ENCODE measurements at regions not wholly inside any gene's neighbourhood (a gene's known extent, or its start where the extent isn't known, plus 50 kb on each side); places are given as distances from the start of the nearest gene placed in this dataset.

GRCh38 chr2:67977464-67977863, 85.3 kb downstream of the C1D start:
- 89% methylated on average over 1 of the region's 1 CpG for WGBS (ENCODE audit: insufficient coverage)
- Mint-ChIP-seq H3K4me1 (peaks cover 0 to 3% of the 10 kb centered on the region in 2 donors), H3K36me3 (no peaks in the 10 kb centered on the region), H3K4me3 (no peak overlapping the region), H3K27me3 (ENCODE audit: low read depth in 2 of 2) (peaks cover 10 to 12% of the 10 kb centered on the region in 2 donors), H3K27ac (no peak overlapping the region), H3K9me3 (no peaks in the 10 kb centered on the region)
- Histone ChIP-seq H3K4me3 (ENCODE audit: low read length) (no peak overlapping the region), H3K27ac (ENCODE audit: low read length) (no peak overlapping the region), H3K4me1 (ENCODE audit: control insufficient read depth, insufficient read depth, low read length) (no peaks in the 10 kb centered on the region), H3K27me3 (ENCODE audit: control insufficient read depth, insufficient read depth, low read length) (no peaks in the 10 kb centered on the region), H3K9me3 (ENCODE audit: control insufficient read depth, insufficient read depth, low read length) (no peaks in the 10 kb centered on the region), H3K36me3 (ENCODE audit: control insufficient read depth, insufficient read depth, low read length) (no peaks in the 10 kb centered on the region)
- DNase-seq (no peak), ATAC-seq (no peak)
- TF ChIP-seq CTCF (IDR thresholded peaks at IDR 0.05) = no peak
- intact Hi-C loops (cut with micrococcal nuclease) = no loop called here

GRCh38 chr2:67982956-67983355, 79.8 kb downstream of the C1D start:
- no peak for TF ChIP-seq CTCF (IDR thresholded peaks at IDR 0.05)
- ATAC-seq = no peak
- Histone ChIP-seq H3K27ac (ENCODE audit: low read length) (no peak overlapping the region), H3K9me3 (ENCODE audit: control insufficient read depth, insufficient read depth, low read length) (no peaks in the 10 kb centered on the region), H3K27me3 (ENCODE audit: control insufficient read depth, insufficient read depth, low read length) (no peaks in the 10 kb centered on the region), H3K4me1 (ENCODE audit: control insufficient read depth, insufficient read depth, low read length) (no peaks in the 10 kb centered on the region), H3K4me3 (ENCODE audit: low read length) (no peak overlapping the region), H3K36me3 (ENCODE audit: control insufficient read depth, insufficient read depth, low read length) (no peaks in the 10 kb centered on the region)
- no peak overlapping the region for H3K4me3 Mint-ChIP-seq
- H3K36me3 Mint-ChIP-seq = no peaks in the 10 kb centered on the region
- intact Hi-C loops (cut with micrococcal nuclease) = no loop called here
- H3K27ac Mint-ChIP-seq = no peak overlapping the region
- H3K27me3 Mint-ChIP-seq (ENCODE audit: low read depth in 2 of 2) = peaks cover 12 to 13% of the 10 kb centered on the region in 2 donors
- DNase-seq = no peak
- no peaks in the 10 kb centered on the region for H3K9me3 Mint-ChIP-seq
- H3K4me1 Mint-ChIP-seq = no peaks in the 10 kb centered on the region

DNA sequence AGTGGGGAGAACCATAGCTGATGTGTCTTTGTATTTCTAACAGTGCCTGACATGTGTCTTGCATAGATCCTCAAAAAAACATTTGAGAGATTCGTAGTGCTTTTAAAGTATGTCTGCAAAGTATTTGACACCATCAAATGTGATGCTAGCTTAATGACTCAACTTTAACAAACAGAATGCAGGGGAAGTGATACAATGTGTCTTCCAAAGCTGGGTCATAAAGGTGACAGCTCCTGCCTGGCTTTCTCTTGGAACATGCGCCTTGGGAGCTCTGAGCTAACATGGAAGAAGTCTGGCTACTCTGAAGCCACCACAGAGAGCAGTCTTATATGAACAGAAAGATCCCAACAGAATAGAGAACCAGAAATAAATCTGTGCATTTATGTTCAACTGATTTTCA, 78.2 kb downstream of the C1D start:
- ATAC-seq (no peak), DNase-seq (no peak)
- H3K27ac ChIP-seq (ENCODE audit: low read length) = no peak overlapping the region
- no peaks in the 10 kb centered on the region for H3K9me3 Mint-ChIP-seq
- H3K4me3 Mint-ChIP-seq = no peak overlapping the region
- H3K36me3 ChIP-seq (ENCODE audit: control insufficient read depth, insufficient read depth, low read length) = no peaks in the 10 kb centered on the region
- H3K27me3 ChIP-seq (ENCODE audit: control insufficient read depth, insufficient read depth, low read length) = no peaks in the 10 kb centered on the region
- H3K9me3 ChIP-seq (ENCODE audit: control insufficient read depth, insufficient read depth, low read length) = no peaks in the 10 kb centered on the region
- intact Hi-C loops (cut with micrococcal nuclease) = no loop called here
- H3K4me1 Mint-ChIP-seq = no peaks in the 10 kb centered on the region
- H3K4me3 ChIP-seq (ENCODE audit: low read length) = no peak overlapping the region
- no peak overlapping the region for H3K27ac Mint-ChIP-seq
- no peaks in the 10 kb centered on the region for H3K36me3 Mint-ChIP-seq
- TF ChIP-seq CTCF (IDR thresholded peaks at IDR 0.05) = no peak
- WGBS (ENCODE audit: insufficient coverage) = 87% methylated on average over 2 of the region's 2 CpGs
- H3K4me1 ChIP-seq (ENCODE audit: control insufficient read depth, insufficient read depth, low read length) = no peaks in the 10 kb centered on the region
- H3K27me3 Mint-ChIP-seq (ENCODE audit: low read depth in 2 of 2) = peaks cover 13% of the 10 kb centered on the region in 2 donors

DNA sequence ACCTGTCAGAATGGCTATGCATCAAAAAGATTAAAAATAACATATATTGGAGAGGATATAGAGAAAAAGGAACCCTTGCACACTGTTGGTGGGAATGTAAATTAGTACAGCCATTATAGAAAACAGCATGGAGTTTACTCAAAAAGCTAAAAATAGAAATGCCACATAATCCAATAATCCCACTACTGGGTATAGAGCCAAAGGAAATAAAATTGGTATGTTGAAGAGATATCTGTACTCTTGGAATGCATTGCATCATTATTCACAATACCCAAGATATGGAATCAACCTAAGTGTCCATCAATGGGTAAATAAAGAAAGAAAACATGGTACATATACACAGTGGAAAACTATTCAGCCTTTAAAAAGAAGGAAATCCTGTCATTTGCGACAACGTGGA, 77.2 kb downstream of the C1D start:
- Histone ChIP-seq H3K36me3 (ENCODE audit: control insufficient read depth, insufficient read depth, low read length) (no peaks in the 10 kb centered on the region), H3K9me3 (ENCODE audit: control insufficient read depth, insufficient read depth, low read length) (no peaks in the 10 kb centered on the region), H3K4me1 (ENCODE audit: control insufficient read depth, insufficient read depth, low read length) (no peaks in the 10 kb centered on the region), H3K27ac (ENCODE audit: low read length) (no peak overlapping the region), H3K4me3 (ENCODE audit: low read length) (no peak overlapping the region), H3K27me3 (ENCODE audit: control insufficient read depth, insufficient read depth, low read length) (no peaks in the 10 kb centered on the region)
- TF ChIP-seq CTCF (IDR thresholded peaks at IDR 0.05) = no peak
- ATAC-seq = no peak
- Mint-ChIP-seq H3K4me3 (no peak overlapping the region), H3K27me3 (ENCODE audit: low read depth in 2 of 2) (peaks cover 13 to 15% of the 10 kb centered on the region in 2 donors), H3K9me3 (no peaks in the 10 kb centered on the region), H3K4me1 (no peaks in the 10 kb centered on the region), H3K27ac (no peak overlapping the region), H3K36me3 (no peaks in the 10 kb centered on the region)
- 96% methylated on average over 2 of the region's 2 CpGs for WGBS (ENCODE audit: insufficient coverage)
- DNase-seq = no peak
- intact Hi-C loops (cut with micrococcal nuclease) = no loop called here

Data from natural killer cell (primary cell).